NCI-H82 treated with DMSO at 0.1 percent for 48 hours (cell line): ENCODE measurements at regions not wholly inside any gene's neighbourhood (a gene's known extent, or its start where the extent isn't known, plus 50 kb on each side); places are given as distances from the start of the nearest gene placed in this dataset.

Experiments
- DNase-seq: peaks from one replicate; lab custom pipeline; 2025; ENCODE audit not compliant: unreplicated experiment; lab: John Stamatoyannopoulos, UW

- DNase-seq: no peak
Observed at GRCh38 chr2:215749092-215749957, 264.0 kb downstream of the MREG start.

GRCh38 chr2:215748446-215748845 is 264.9 kb downstream of the MREG start:
- DNase-seq: no peak

GRCh38 chr2:215746887-215747615 is 266.3 kb downstream of the MREG start:
- DNase-seq: no peak

- no peak for DNase-seq
Observed at GRCh38 chr2:215746226-215746886, 267.0 kb downstream of the MREG start.

- DNase-seq: no peak
Observed at GRCh38 chr2:215745331-215745730, 268.0 kb downstream of the MREG start.

GRCh38 chr2:215744514-215744913 is 268.8 kb downstream of the MREG start:
- DNase-seq: no peak

GRCh38 chr2:215743066-215743465 is 270.3 kb downstream of the MREG start:
- no peak for DNase-seq

GRCh38 chr2:215742021-215742420 is 271.3 kb downstream of the MREG start:
- DNase-seq: no peak

GRCh38 chr2:215740071-215740470 is 273.3 kb downstream of the MREG start:
- DNase-seq: no peak

- no peak for DNase-seq
Observed at GRCh38 chr2:215738351-215738750, 275.0 kb downstream of the MREG start.

- DNase-seq: no peak
Observed at GRCh38 chr2:215737477-215737876, 275.9 kb downstream of the MREG start.

- no peak for DNase-seq
Observed at GRCh38 chr2:215736653-215737290, 276.6 kb downstream of the MREG start.

- DNase-seq: no peak
Observed at GRCh38 chr2:215731108-215731658, 282.2 kb downstream of the MREG start.

- no peak for DNase-seq
Observed at GRCh38 chr2:215729985-215730620, 283.2 kb downstream of the MREG start.

GRCh38 chr2:215728504-215729065 is 284.8 kb downstream of the MREG start:
- DNase-seq: no peak

- no peak for DNase-seq
Observed at GRCh38 chr2:215727507-215728503, 285.5 kb downstream of the MREG start.

GRCh38 chr2:215726070-215726469 is 287.3 kb downstream of the MREG start:
- no peak for DNase-seq

GRCh38 chr2:215724146-215724545 is 288.3 kb upstream of the FN1 start:
- DNase-seq: no peak

GRCh38 chr2:215723631-215724011 is 287.8 kb upstream of the FN1 start:
- DNase-seq: no peak
